ENCODE measurements at regions not wholly inside any gene's neighbourhood (a gene's known extent, or its start where the extent isn't known, plus 50 kb on each side); places are given as distances from the start of the nearest gene placed in this dataset.

GRCh38 chr10:54869022-54869421 lies 68.0 kb upstream of the PCDH15 start:
- H3K9me3 ChIP-seq (replicated peaks; ENCODE audit: control insufficient read depth, insufficient read depth, low read length) = no peaks in the 10 kb centered on the region
- H3K79me2 ChIP-seq (ENCODE audit: control insufficient read depth, insufficient read depth, low read length) = no peaks in the 10 kb centered on the region
- intact Hi-C loops (cut with micrococcal nuclease; ENCODE audit: unreplicated experiment) (no loop called here), in situ Hi-C loops (cut with MboI) (no loop called here)
- ATAC-seq (no peak), DNase-seq (ENCODE audit: low read depth, low spot score) (no peak), FAIRE-seq (no peak)
- no peaks in the 10 kb centered on the region for H3K27me3 ChIP-seq (replicated peaks in 1 of 2; ENCODE audit: control insufficient read depth in 2 of 2, insufficient read depth in 2 of 2, low read length in 1 of 2)
- ChIA-PET SMC1A (ENCODE audit: uncharacterized antibody, unreplicated experiment) (interaction anchor here (0.6 kb wide), 1 partner anchor 10 kb away, joined by 3 read pairs; no protein-coding TSS in a partner anchor), RAD21 (ENCODE audit: unreplicated experiment) (no interaction called here), CTCF (no interaction called here), POLR2A (no interaction called here)
- no peaks in the 10 kb centered on the region for H3K36me3 ChIP-seq (ENCODE audit: control insufficient read depth in 2 of 2, insufficient read depth in 2 of 2, low read length in 1 of 2)
- H2AFZ ChIP-seq (ENCODE audit: control insufficient read depth, low read depth, low read length) = no peak overlapping the region
- no peak overlapping the region for H3K27ac ChIP-seq (ENCODE audit: control insufficient read depth, insufficient read depth)
- no peak overlapping the region for H3K4me3 ChIP-seq
- no peaks in the 10 kb centered on the region for H4K20me1 ChIP-seq (ENCODE audit: control insufficient read depth, insufficient read depth)
- H3K4me1 ChIP-seq (ENCODE audit: control insufficient read depth, insufficient read depth, low read length) = no peaks in the 10 kb centered on the region
- H3K4me2 ChIP-seq (ENCODE audit: control insufficient read depth, insufficient read depth) = no peak overlapping the region
- no TSS peak for BruUV-seq (replicated peaks)
- no peak overlapping the region for H3K9ac ChIP-seq (ENCODE audit: control insufficient read depth, insufficient read depth, low read length)
- TF ChIP-seq NR2C2 (IDR thresholded peaks at IDR 0.05; ENCODE audit: borderline replicate concordance, control insufficient read depth, insufficient read length, low read depth) (no peak), LARP7 (IDR thresholded peaks at IDR 0.05) (no peak), MYB (IDR thresholded peaks at IDR 0.05; ENCODE audit: borderline replicate concordance, low read depth, low read length) (no peak), SIX5 (IDR thresholded peaks at IDR 0.05; ENCODE audit: low read depth, low read length, severe bottlenecking) (no peak), RB1 (IDR thresholded peaks at IDR 0.05; ENCODE audit: borderline replicate concordance) (no peak), HDAC6 (IDR thresholded peaks at IDR 0.05; ENCODE audit: unreplicated experiment) (no peak), PAX8 (IDR thresholded peaks at IDR 0.05) (no peak), ATF7 (IDR thresholded peaks at IDR 0.05; ENCODE audit: low read depth) (no peak), IRF3 (IDR thresholded peaks at IDR 0.05) (no peak), SKIL (IDR thresholded peaks at IDR 0.05; ENCODE audit: low read depth, poor library complexity, severe bottlenecking) (no peak)
- TF ChIP-seq, protein P1, sequence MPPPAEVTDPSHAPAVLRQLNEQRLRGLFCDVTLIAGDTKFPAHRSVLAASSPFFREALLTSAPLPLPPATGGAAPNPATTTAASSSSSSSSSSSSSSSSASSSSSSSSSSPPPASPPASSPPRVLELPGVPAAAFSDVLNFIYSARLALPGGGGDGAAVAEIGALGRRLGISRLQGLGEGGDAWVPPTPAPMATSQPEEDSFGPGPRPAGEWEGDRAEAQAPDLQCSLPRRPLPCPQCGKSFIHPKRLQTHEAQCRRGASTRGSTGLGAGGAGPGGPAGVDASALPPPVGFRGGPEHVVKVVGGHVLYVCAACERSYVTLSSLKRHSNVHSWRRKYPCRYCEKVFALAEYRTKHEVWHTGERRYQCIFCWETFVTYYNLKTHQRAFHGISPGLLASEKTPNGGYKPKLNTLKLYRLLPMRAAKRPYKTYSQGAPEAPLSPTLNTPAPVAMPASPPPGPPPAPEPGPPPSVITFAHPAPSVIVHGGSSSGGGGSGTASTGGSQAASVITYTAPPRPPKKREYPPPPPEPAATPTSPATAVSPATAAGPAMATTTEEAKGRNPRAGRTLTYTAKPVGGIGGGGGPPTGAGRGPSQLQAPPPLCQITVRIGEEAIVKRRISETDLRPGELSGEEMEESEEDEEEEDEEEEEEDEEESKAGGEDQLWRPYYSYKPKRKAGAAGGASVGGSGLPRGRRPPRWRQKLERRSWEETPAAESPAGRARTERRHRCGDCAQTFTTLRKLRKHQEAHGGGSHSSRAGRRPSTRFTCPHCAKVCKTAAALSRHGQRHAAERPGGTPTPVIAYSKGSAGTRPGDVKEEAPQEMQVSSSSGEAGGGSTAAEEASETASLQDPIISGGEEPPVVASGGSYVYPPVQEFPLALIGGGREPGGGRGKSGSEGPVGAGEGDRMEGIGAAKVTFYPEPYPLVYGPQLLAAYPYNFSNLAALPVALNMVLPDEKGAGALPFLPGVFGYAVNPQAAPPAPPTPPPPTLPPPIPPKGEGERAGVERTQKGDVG (CRISPR knock-in tag; IDR thresholded peaks at IDR 0.05) = no peak
- TF ChIP-seq, protein P2, sequence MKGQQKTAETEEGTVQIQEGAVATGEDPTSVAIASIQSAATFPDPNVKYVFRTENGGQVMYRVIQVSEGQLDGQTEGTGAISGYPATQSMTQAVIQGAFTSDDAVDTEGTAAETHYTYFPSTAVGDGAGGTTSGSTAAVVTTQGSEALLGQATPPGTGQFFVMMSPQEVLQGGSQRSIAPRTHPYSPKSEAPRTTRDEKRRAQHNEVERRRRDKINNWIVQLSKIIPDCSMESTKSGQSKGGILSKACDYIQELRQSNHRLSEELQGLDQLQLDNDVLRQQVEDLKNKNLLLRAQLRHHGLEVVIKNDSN (IDR thresholded peaks at IDR 0.05; ENCODE audit: borderline replicate concordance, extremely low read length, insufficient read depth, low read depth, low read length) = no peak
- TF ChIP-seq, protein P3, sequence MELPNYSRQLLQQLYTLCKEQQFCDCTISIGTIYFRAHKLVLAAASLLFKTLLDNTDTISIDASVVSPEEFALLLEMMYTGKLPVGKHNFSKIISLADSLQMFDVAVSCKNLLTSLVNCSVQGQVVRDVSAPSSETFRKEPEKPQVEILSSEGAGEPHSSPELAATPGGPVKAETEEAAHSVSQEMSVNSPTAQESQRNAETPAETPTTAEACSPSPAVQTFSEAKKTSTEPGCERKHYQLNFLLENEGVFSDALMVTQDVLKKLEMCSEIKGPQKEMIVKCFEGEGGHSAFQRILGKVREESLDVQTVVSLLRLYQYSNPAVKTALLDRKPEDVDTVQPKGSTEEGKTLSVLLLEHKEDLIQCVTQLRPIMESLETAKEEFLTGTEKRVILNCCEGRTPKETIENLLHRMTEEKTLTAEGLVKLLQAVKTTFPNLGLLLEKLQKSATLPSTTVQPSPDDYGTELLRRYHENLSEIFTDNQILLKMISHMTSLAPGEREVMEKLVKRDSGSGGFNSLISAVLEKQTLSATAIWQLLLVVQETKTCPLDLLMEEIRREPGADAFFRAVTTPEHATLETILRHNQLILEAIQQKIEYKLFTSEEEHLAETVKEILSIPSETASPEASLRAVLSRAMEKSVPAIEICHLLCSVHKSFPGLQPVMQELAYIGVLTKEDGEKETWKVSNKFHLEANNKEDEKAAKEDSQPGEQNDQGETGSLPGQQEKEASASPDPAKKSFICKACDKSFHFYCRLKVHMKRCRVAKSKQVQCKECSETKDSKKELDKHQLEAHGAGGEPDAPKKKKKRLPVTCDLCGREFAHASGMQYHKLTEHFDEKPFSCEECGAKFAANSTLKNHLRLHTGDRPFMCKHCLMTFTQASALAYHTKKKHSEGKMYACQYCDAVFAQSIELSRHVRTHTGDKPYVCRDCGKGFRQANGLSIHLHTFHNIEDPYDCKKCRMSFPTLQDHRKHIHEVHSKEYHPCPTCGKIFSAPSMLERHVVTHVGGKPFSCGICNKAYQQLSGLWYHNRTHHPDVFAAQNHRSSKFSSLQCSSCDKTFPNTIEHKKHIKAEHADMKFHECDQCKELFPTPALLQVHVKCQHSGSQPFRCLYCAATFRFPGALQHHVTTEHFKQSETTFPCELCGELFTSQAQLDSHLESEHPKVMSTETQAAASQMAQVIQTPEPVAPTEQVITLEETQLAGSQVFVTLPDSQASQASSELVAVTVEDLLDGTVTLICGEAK (IDR thresholded peaks at IDR 0.05; ENCODE audit: borderline replicate concordance) = no peak
